Karpas-422 (cell line): ENCODE measurements at regions not wholly inside any gene's neighbourhood (a gene's known extent, or its start where the extent isn't known, plus 50 kb on each side); places are given as distances from the start of the nearest gene placed in this dataset.

Experiments used
- DNase-seq: peaks from one replicate; pipeline ENCODE4 v3.0.0-alpha.2; 2015
- H2AFZ ChIP-seq: fragments of 200-600 bp; sonication (generic); 2 replicates; pipeline ENCODE4 v1.6.1; 2014; ENCODE audit warnings: antibody characterized with exemption, low read length, mixed read lengths
- H3K27ac ChIP-seq: fragments of 200-600 bp; sonication (generic); 2 replicates; pipeline ENCODE4 v1.5.1; 2014; ENCODE audit warnings: mild to moderate bottlenecking, low read length, moderate library complexity
- H3K27me3 ChIP-seq: fragments of 200-600 bp; sonication (generic); 2 replicates; pipeline ENCODE4 v1.6.1; 2014; ENCODE audit warnings: low read length, mixed read lengths
- H3K36me3 ChIP-seq: fragments of 200-600 bp; sonication (generic); 2 replicates; pipeline ENCODE4 v1.6.1; 2014; ENCODE audit warnings: low read length, mixed read lengths; ENCODE audit not compliant: insufficient read depth
- H3K4me1 ChIP-seq: fragments of 200-600 bp; sonication (generic); 2 replicates; pipeline ENCODE4 v1.6.1; 2014; ENCODE audit warnings: mild to moderate bottlenecking, low read length, mixed read lengths
- H3K4me2 ChIP-seq: fragments of 200-600 bp; sonication (generic); 2 replicates; pipeline ENCODE4 v1.6.1; 2014; ENCODE audit warnings: low read length, low read depth, mild to moderate bottlenecking; ENCODE audit not compliant: poor library complexity, severe bottlenecking
- H3K4me3 ChIP-seq: fragments of 200-600 bp; sonication (generic); 2 replicates; pipeline ENCODE4 v1.5.1; 2014; ENCODE audit warnings: mild to moderate bottlenecking, antibody characterized with exemption, low read length, mixed read lengths
- H3K79me2 ChIP-seq: fragments of 200-600 bp; sonication (generic); 2 replicates; pipeline ENCODE4 v1.6.1; 2014; ENCODE audit warnings: mild to moderate bottlenecking, low read length, mixed read lengths
- H3K9ac ChIP-seq: fragments of 200-600 bp; sonication (generic); 2 replicates; pipeline ENCODE4 v1.6.0; 2014; ENCODE audit warnings: low read length
- H3K9me2 ChIP-seq: fragments of 200-600 bp; sonication (generic), shearing (Covaris generic); replicated peaks from 2 replicates; pipeline ENCODE4 v1.6.0; 2014; ENCODE audit warnings: mild to moderate bottlenecking, low read length, moderate library complexity; ENCODE audit not compliant: insufficient read depth
- H3K9me3 ChIP-seq: fragments of 300-700, 200-600 bp; sonication (generic); 2 replicates; pipeline ENCODE4 v1.6.1; 2014; ENCODE audit warnings: low read length, mixed read lengths
- H4K20me1 ChIP-seq: fragments of 200-600 bp; sonication (generic); 2 replicates; pipeline ENCODE4 v1.6.1; 2014; ENCODE audit warnings: mild to moderate bottlenecking, antibody characterized with exemption, low read length, low read depth; ENCODE audit not compliant: insufficient read depth

GRCh38 chr6:77363702-77364101 is 99.6 kb downstream of the HTR1B start:
- no peak overlapping the region for H3K4me2 ChIP-seq
- no peaks in the 10 kb centered on the region for H4K20me1 ChIP-seq
- H3K36me3 ChIP-seq, result no peaks in the 10 kb centered on the region
- H3K4me3 ChIP-seq, result no peak overlapping the region
- H3K4me1 ChIP-seq, result no peaks in the 10 kb centered on the region
- no peaks in the 10 kb centered on the region for H3K79me2 ChIP-seq
- no peaks in the 10 kb centered on the region for H3K27me3 ChIP-seq
- no peak overlapping the region for H3K27ac ChIP-seq
- H3K9me3 ChIP-seq, result peaks cover 21% of the 10 kb centered on the region
- H3K9ac ChIP-seq, result no peak overlapping the region
- no peak overlapping the region for H2AFZ ChIP-seq
- no peaks in the 10 kb centered on the region for H3K9me2 ChIP-seq
- no peak for DNase-seq

- DNase-seq, result no peak
- no peak overlapping the region for H3K9ac ChIP-seq
- H3K9me2 ChIP-seq, result no peaks in the 10 kb centered on the region
- H3K4me1 ChIP-seq, result no peaks in the 10 kb centered on the region
- no peaks in the 10 kb centered on the region for H3K36me3 ChIP-seq
- H3K4me3 ChIP-seq, result no peak overlapping the region
- H3K4me2 ChIP-seq, result no peak overlapping the region
- no peaks in the 10 kb centered on the region for H3K79me2 ChIP-seq
- H2AFZ ChIP-seq, result no peak overlapping the region
- H3K27ac ChIP-seq, result no peak overlapping the region
- H3K9me3 ChIP-seq, result peaks cover 21% of the 10 kb centered on the region
- H3K27me3 ChIP-seq, result no peaks in the 10 kb centered on the region
- no peaks in the 10 kb centered on the region for H4K20me1 ChIP-seq
Observed at GRCh38 chr6:77362055-77362454, 101.2 kb downstream of the HTR1B start.

DNA sequence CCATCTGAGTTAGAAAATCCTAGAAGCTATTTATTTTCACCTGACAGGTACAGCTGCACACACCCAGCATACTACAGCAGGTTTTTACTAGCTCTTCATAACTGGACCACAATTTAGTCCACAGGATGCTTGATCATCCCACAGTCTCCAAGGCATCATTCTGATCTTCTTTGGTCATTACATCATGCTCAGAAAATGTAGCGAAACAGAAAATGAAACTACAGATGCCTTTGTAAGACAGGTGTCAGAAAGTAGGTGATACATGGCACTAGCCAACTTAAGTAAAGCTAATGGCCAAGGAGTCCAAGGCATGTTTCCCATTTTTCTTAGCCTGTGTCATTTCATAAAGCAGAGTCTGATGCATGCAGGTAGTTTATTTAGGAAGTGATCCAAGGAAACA is 102.3 kb downstream of the HTR1B start:
- H3K9me3 ChIP-seq, result peaks cover 23% of the 10 kb centered on the region
- H3K4me3 ChIP-seq, result no peak overlapping the region
- H3K4me2 ChIP-seq, result no peak overlapping the region
- no peak overlapping the region for H2AFZ ChIP-seq
- H3K36me3 ChIP-seq, result no peaks in the 10 kb centered on the region
- no peak overlapping the region for H3K9ac ChIP-seq
- DNase-seq, result no peak
- H3K27me3 ChIP-seq, result no peaks in the 10 kb centered on the region
- H3K9me2 ChIP-seq, result no peaks in the 10 kb centered on the region
- no peaks in the 10 kb centered on the region for H4K20me1 ChIP-seq
- H3K4me1 ChIP-seq, result no peaks in the 10 kb centered on the region
- no peaks in the 10 kb centered on the region for H3K79me2 ChIP-seq
- no peak overlapping the region for H3K27ac ChIP-seq

- no peak overlapping the region for H3K4me2 ChIP-seq
- H4K20me1 ChIP-seq, result no peaks in the 10 kb centered on the region
- peaks cover 22% of the 10 kb centered on the region for H3K9me3 ChIP-seq
- no peak overlapping the region for H3K4me3 ChIP-seq
- no peaks in the 10 kb centered on the region for H3K27me3 ChIP-seq
- H2AFZ ChIP-seq, result no peak overlapping the region
- H3K36me3 ChIP-seq, result no peaks in the 10 kb centered on the region
- no peaks in the 10 kb centered on the region for H3K79me2 ChIP-seq
- H3K27ac ChIP-seq, result no peak overlapping the region
- H3K4me1 ChIP-seq, result no peaks in the 10 kb centered on the region
- H3K9me2 ChIP-seq, result no peaks in the 10 kb centered on the region
- DNase-seq, result no peak
- H3K9ac ChIP-seq, result no peak overlapping the region
Observed at GRCh38 chr6:77356821-77357220, 106.5 kb downstream of the HTR1B start.

- Histone ChIP-seq H3K4me3 (no peak overlapping the region), H3K9me2 (no peaks in the 10 kb centered on the region), H2AFZ (no peak overlapping the region), H3K27ac (no peak overlapping the region), H3K9ac (no peak overlapping the region), H3K36me3 (no peaks in the 10 kb centered on the region), H3K4me1 (no peaks in the 10 kb centered on the region), H4K20me1 (no peaks in the 10 kb centered on the region), H3K4me2 (no peak overlapping the region), H3K27me3 (no peaks in the 10 kb centered on the region), H3K9me3 (peaks cover 11% of the 10 kb centered on the region), H3K79me2 (no peaks in the 10 kb centered on the region)
- no peak for DNase-seq
Observed at GRCh38 chr6:77354581-77354980, 108.7 kb downstream of the HTR1B start.

GRCh38 chr6:77353129-77353528 is 110.2 kb downstream of the HTR1B start:
- H3K27me3 ChIP-seq, result no peaks in the 10 kb centered on the region
- H3K27ac ChIP-seq, result no peak overlapping the region
- H3K9ac ChIP-seq, result no peak overlapping the region
- H3K9me3 ChIP-seq, result peaks cover 11% of the 10 kb centered on the region
- DNase-seq, result no peak
- no peak overlapping the region for H3K4me2 ChIP-seq
- H3K4me1 ChIP-seq, result no peaks in the 10 kb centered on the region
- no peaks in the 10 kb centered on the region for H4K20me1 ChIP-seq
- H3K36me3 ChIP-seq, result no peaks in the 10 kb centered on the region
- H2AFZ ChIP-seq, result no peak overlapping the region
- no peak overlapping the region for H3K4me3 ChIP-seq
- H3K79me2 ChIP-seq, result no peaks in the 10 kb centered on the region
- H3K9me2 ChIP-seq, result no peaks in the 10 kb centered on the region

- no peak overlapping the region for H3K9ac ChIP-seq
- no peaks in the 10 kb centered on the region for H3K4me1 ChIP-seq
- H3K9me3 ChIP-seq, result peaks cover 18% of the 10 kb centered on the region
- H3K4me2 ChIP-seq, result no peak overlapping the region
- no peak for DNase-seq
- H3K27ac ChIP-seq, result no peak overlapping the region
- H3K36me3 ChIP-seq, result no peaks in the 10 kb centered on the region
- H2AFZ ChIP-seq, result no peak overlapping the region
- no peaks in the 10 kb centered on the region for H3K79me2 ChIP-seq
- no peak overlapping the region for H3K4me3 ChIP-seq
- H3K27me3 ChIP-seq, result no peaks in the 10 kb centered on the region
- no peaks in the 10 kb centered on the region for H4K20me1 ChIP-seq
- H3K9me2 ChIP-seq, result no peaks in the 10 kb centered on the region
Observed at GRCh38 chr6:77341058-77341986, 122.0 kb downstream of the HTR1B start.

- H3K36me3 ChIP-seq, result no peaks in the 10 kb centered on the region
- DNase-seq, result no peak
- H3K79me2 ChIP-seq, result no peaks in the 10 kb centered on the region
- H3K9me3 ChIP-seq, result peaks cover 24% of the 10 kb centered on the region
- no peak overlapping the region for H3K4me2 ChIP-seq
- no peaks in the 10 kb centered on the region for H3K9me2 ChIP-seq
- H3K4me3 ChIP-seq, result no peak overlapping the region
- no peaks in the 10 kb centered on the region for H3K4me1 ChIP-seq
- no peaks in the 10 kb centered on the region for H3K27me3 ChIP-seq
- H3K9ac ChIP-seq, result no peak overlapping the region
- H3K27ac ChIP-seq, result no peak overlapping the region
- no peak overlapping the region for H2AFZ ChIP-seq
- H4K20me1 ChIP-seq, result no peaks in the 10 kb centered on the region
Observed at GRCh38 chr6:77340331-77340730, 123.0 kb downstream of the HTR1B start.
